IMR-90 (cell line): ENCODE measurements at regions not wholly inside any gene's neighbourhood (a gene's known extent, or its start where the extent isn't known, plus 50 kb on each side); places are given as distances from the start of the nearest gene placed in this dataset.

ENCODE experiments used
- CEBPB ChIP-seq: IDR thresholded peaks from 2 replicates; pipeline ENCODE4 v1.6.1; 2012; ENCODE audit warnings: low read depth, low read length, improper control_type of control experiment
- CTCF ChIP-seq: conservative IDR thresholded peaks from 2 replicates; pipeline ENCODE4 v1.5.1; 2012; ENCODE audit warnings: mild to moderate bottlenecking, low read depth, low read length, improper control_type of control experiment
- NFE2L2 ChIP-seq: fragments of 150-350 bp; IDR thresholded peaks from 2 replicates; pipeline ENCODE4 v1.6.1; 2016; ENCODE audit warnings: low read depth, mild to moderate bottlenecking, low read length
- RAD21 ChIP-seq: IDR thresholded peaks from 2 replicates; pipeline ENCODE4 v1.6.1; 2012; ENCODE audit warnings: low read length, improper control_type of control experiment
- RCOR1 ChIP-seq: IDR thresholded peaks from 2 replicates; pipeline ENCODE4 v1.6.1; 2012; ENCODE audit warnings: mild to moderate bottlenecking, low read length, improper control_type of control experiment; ENCODE audit not compliant: insufficient replicate concordance
- RFX5 ChIP-seq: IDR thresholded peaks from 2 replicates; pipeline ENCODE4 v1.8.0; 2012; ENCODE audit warnings: low read depth, mild to moderate bottlenecking, low read length, moderate library complexity
- SMC3 ChIP-seq: fragments of 150-350 bp; IDR thresholded peaks from 2 replicates; pipeline ENCODE4 v1.6.1; 2016; ENCODE audit warnings: low read depth, mild to moderate bottlenecking, antibody characterized with exemption, low read length, moderate library complexity
- USF2 ChIP-seq: fragments of 150-350 bp; IDR thresholded peaks from 2 replicates; pipeline ENCODE4 v1.6.1; 2017; ENCODE audit warnings: mild to moderate bottlenecking, antibody characterized with exemption, low read length, low read depth

- TF ChIP-seq RAD21: no peak
- TF ChIP-seq USF2: no peak
- peak; percentile 29; the same call in 1 of the 2 replicates for TF ChIP-seq CTCF
- TF ChIP-seq RCOR1: no peak
- TF ChIP-seq CEBPB: no peak
- TF ChIP-seq SMC3: peak; percentile 16; the same call in 1 of the 2 replicates
- TF ChIP-seq RFX5: no peak
- TF ChIP-seq NFE2L2: no peak
These were observed 218.2 kb downstream of the BMP7 start for GRCh38 chr20:57048027-57048869.
